ENCODE measurements at regions not wholly inside any gene's neighbourhood (a gene's known extent, or its start where the extent isn't known, plus 50 kb on each side); places are given as distances from the start of the nearest gene placed in this dataset.

DNA sequence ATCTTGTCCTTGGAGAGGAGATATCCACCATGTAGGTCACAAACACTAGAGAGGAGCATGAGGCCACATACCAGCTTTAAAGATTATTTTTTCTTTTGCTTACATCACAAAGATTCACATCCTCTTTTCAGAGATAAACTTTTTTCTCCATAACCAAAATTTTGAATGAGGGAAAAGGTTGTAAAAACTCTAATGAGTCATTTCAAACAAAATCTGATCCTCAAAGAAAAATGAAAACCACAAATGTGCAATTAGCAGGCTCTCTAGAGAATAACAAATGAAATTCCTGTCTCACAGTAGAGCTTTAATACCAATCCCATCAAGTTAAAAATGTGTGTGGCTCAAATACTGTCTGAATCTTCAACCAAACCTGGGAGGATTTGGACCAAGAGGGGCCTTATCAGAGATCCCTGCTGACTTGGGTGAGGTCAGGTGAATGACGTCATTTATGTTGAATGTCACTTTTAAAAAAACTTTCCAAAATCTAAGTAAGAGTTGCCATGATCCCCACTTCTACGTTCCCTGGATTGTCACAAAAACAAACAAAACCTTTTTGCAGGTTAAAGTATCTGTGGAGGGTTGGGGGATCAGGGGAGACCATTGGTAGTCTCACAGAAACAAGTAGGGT lies 261.5 kb upstream of the NPSR1 start:
- no peak overlapping the region for H3K4me3 ChIP-seq (ENCODE audit: low read length)
- DNase-seq (ENCODE audit: low read depth) = no peak
- TF ChIP-seq, protein P1, sequence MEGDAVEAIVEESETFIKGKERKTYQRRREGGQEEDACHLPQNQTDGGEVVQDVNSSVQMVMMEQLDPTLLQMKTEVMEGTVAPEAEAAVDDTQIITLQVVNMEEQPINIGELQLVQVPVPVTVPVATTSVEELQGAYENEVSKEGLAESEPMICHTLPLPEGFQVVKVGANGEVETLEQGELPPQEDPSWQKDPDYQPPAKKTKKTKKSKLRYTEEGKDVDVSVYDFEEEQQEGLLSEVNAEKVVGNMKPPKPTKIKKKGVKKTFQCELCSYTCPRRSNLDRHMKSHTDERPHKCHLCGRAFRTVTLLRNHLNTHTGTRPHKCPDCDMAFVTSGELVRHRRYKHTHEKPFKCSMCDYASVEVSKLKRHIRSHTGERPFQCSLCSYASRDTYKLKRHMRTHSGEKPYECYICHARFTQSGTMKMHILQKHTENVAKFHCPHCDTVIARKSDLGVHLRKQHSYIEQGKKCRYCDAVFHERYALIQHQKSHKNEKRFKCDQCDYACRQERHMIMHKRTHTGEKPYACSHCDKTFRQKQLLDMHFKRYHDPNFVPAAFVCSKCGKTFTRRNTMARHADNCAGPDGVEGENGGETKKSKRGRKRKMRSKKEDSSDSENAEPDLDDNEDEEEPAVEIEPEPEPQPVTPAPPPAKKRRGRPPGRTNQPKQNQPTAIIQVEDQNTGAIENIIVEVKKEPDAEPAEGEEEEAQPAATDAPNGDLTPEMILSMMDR (conservative IDR thresholded peaks at IDR 0.05; ENCODE audit: low read depth, low read length) = no peak

DNA sequence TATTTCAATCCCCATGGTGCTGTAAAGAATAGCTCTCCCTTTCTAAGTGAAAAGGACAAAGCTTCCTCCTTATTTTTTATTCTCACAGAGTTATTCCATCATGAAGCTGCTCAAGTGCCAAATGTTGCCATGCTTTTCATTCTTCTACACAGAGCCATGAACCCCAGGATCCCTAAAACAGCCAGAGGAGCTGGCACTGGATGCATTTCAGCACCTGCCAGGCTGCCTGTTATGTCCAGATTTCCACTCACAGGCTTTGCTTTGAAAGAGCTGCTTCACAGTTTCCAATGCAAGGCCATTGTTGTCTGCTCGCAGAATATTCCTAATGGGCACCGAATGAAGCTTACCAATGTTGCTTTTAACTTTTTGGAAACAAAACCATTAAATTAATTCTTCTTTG lies 256.2 kb upstream of the NPSR1 start:
- TF ChIP-seq, protein P1 (conservative IDR thresholded peaks at IDR 0.05; ENCODE audit: low read depth, low read length) = no peak
- no peak for DNase-seq (ENCODE audit: low read depth)
- H3K4me3 ChIP-seq (ENCODE audit: low read length) = no peak overlapping the region

GRCh38 chr7:34406848-34407530 lies 251.0 kb upstream of the NPSR1 start:
- no peak for DNase-seq (ENCODE audit: low read depth)
- TF ChIP-seq, protein P1 (conservative IDR thresholded peaks at IDR 0.05; ENCODE audit: low read depth, low read length) = no peak
- no peak overlapping the region for H3K4me3 ChIP-seq (ENCODE audit: low read length)

DNA sequence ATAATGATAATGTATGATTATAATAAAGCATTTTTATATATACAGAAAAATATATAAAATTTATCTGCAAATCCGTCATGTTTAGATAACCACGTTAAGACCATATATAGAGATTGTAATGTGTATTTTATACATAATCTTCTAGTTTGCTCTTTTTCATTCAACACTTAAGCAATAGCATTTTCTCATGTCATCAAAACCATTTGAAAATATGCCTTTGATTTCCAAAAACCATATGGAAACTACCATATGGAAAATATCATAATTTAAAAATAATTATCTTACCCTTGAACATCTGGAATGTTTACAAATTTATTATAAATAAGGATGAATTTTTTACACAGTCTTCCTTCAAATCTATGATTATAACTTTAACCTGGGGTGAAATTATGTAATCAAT lies 250.4 kb upstream of the NPSR1 start:
- no peak overlapping the region for H3K4me3 ChIP-seq (ENCODE audit: low read length)
- no peak for DNase-seq (ENCODE audit: low read depth)
- TF ChIP-seq, protein P1 (conservative IDR thresholded peaks at IDR 0.05; ENCODE audit: low read depth, low read length) = no peak

DNA sequence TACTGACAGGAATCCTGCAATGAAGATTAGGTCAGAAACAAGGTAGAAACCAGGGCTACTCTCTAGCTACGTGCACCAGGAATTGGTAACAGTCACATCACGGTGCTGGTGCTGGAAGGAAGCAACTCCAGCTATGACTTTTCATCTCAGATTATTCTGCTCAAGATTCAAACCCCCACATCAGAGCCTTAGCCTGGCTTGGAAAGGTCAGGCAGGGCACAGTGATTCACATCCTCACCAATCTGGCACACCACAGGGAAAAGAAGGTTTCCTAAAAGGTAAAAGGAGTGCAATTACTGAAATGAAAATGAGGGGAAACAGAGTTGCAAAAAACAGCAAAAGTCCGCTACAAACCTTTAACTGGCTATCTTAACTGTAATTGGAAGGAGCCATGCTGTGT lies 240.2 kb upstream of the NPSR1 start:
- no peak for DNase-seq (ENCODE audit: low read depth)
- TF ChIP-seq, protein P1 (conservative IDR thresholded peaks at IDR 0.05; ENCODE audit: low read depth, low read length) = no peak
- no peak overlapping the region for H3K4me3 ChIP-seq (ENCODE audit: low read length)

DNA sequence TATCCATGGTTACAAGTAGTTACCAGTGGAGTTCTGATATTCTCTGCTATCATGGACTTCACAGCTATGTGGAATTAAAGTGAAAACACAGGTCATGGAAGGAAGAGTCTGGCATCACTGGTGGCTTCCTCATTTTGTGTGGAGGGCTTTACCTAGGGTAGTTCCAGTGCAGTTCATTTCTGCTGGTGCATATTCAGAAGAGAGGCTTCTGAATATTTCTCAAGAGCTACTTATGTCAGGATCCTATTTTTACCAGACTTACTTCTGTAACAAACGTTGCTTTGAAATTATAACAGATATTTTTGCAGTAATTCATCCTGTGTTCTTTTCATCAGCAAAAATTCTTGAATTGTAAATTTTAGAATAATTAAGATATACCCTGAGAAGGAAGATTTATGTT lies 236.5 kb upstream of the NPSR1 start:
- no peak for DNase-seq (ENCODE audit: low read depth)
- TF ChIP-seq, protein P1 (conservative IDR thresholded peaks at IDR 0.05; ENCODE audit: low read depth, low read length) = no peak

DNA sequence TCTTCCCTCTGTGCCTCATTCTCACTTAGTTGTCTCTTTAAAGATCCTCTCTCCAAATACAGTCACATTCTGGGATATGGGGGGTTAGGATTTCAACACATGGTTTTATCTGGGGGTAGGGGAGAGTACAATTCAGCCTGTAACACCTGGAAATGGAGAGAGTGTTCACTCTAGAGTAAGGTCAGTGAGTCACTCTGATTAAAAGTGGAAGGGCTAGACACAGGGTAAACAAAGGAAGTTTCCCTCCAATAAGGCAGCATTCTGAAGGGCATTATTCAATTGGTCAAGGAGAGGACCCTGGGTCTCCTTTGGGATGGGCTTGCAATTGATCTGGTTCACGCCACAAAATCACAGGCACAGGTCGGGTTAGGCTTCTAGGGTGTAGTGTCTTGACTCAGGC lies 232.8 kb upstream of the NPSR1 start:
- DNase-seq (ENCODE audit: low read depth) = no peak
- H3K4me3 ChIP-seq (ENCODE audit: low read length) = no peak overlapping the region
- TF ChIP-seq, protein P1 (conservative IDR thresholded peaks at IDR 0.05; ENCODE audit: low read depth, low read length) = no peak

More for the DNA sequence above, 236.5 kb upstream of the NPSR1 start:
- no peak overlapping the region for H3K4me3 ChIP-seq (ENCODE audit: low read length)

Measured in retinal pigment epithelial cell (primary cell).